ENCODE measurements at regions not wholly inside any gene's neighbourhood (a gene's known extent, or its start where the extent isn't known, plus 50 kb on each side); places are given as distances from the start of the nearest gene placed in this dataset.
A peak's percentile ranks its signal among the peaks of the same experiment; 100 is the strongest.
"Not testable (repeated sequence)": the region's sequence is repeated elsewhere in the genome, so short reads cannot be mapped to it uniquely, and the experiment has no call there.

DNA sequence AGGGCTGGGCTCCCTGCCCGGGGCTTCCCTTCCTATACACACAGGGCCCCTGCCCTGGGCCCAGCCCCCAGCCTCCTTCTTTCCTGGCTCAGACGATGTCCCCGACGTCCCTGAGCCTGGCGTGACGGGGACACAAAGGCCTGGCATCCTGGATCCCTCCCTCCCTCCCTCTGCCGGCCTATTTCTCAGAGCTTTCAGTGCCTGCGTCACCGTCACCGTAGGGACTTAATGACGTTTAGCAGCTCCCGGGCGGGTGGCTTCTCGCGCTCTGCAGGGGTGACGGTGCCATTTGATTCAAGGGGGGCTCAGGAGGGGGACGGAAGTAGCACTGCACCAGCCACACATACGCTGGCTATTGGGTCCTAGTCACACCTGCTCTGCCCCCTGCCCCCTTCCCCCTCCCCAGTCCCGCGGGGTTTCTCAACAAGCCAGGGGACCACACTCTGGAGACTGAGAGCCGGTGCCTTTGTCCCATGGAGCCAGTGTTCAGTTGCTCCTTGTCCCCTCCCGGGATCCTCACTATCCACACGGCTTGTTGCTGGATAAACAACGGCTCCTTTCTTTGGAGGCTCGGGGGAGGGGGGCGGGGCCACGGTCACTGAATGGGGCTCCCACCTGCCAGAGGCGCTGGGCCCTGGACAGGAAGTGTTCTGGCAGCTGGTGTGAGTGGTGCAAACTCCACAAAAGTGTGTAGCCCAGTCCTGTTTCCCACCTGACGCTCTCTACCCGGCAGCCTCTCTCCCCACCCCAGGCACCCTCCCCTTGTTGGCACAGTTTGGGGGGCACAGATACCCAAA lies 4366.7 kb upstream of the TPTE start:
- H3K27me3 ChIP-seq (ENCODE audit: control insufficient read depth in 2 of 2, insufficient read depth in 2 of 2, low read length in 2 of 2); H3K36me3 ChIP-seq (ENCODE audit: control insufficient read depth in 2 of 3, insufficient read depth in 3 of 3, low read length in 3 of 3); H3K27me3 Mint-ChIP-seq; intact Hi-C loops (cut with micrococcal nuclease); H3K9me3 ChIP-seq (ENCODE audit: control insufficient read depth in 2 of 3, low read length in 3 of 3); H3K27ac Mint-ChIP-seq; H3K4me1 Mint-ChIP-seq; H3K27ac ChIP-seq (ENCODE audit: low read depth, low read length); CTCF ChIA-PET; DNase-seq; POLR2A ChIA-PET; H3K4me3 Mint-ChIP-seq; H3K36me3 Mint-ChIP-seq; H3K4me3 ChIP-seq (ENCODE audit: low read length); H3K4me1 ChIP-seq (ENCODE audit: control insufficient read depth in 2 of 2, insufficient read depth in 2 of 2, low read length in 2 of 2); H3K9me3 Mint-ChIP-seq: not testable (repeated sequence)
- peak; percentile 92 for ATAC-seq

DNA sequence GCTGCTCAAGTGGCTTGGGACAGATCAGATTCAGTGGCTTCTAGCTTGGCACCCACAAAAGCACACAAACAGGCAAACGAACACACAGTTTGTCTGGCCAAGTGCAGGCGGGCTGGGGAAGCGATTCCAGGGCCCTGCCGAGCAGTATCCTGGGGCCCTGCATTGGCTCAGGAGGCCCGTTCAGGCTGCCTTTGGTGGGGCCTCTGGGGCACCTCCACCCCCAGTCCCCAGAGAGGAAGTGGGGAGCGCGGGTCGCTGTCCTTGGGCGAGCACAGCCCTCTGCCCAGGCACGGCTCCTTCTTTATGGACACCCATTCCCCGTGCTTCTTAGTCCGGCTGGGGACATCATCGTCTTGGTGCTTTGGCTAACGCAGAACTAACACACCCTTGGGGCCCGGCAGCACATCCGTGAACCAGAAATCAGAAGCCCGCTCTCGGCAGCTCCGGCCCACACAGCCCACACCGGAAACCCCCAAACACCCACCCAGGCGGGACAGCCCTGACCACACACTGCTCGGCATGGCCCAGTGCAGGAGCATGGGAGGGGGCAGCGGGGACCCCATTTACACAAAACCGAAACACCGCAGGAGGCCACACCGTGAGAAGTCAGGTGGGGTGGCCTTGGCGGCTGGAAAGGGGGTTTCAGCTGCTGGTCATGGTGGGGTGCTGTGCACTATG lies 4364.5 kb upstream of the TPTE start:
- H3K36me3 Mint-ChIP-seq; H3K27ac Mint-ChIP-seq; ATAC-seq; H3K4me1 ChIP-seq (ENCODE audit: control insufficient read depth in 2 of 2, insufficient read depth in 2 of 2, low read length in 2 of 2); H3K4me3 Mint-ChIP-seq; CTCF ChIA-PET; H3K27me3 Mint-ChIP-seq; intact Hi-C loops (cut with micrococcal nuclease); POLR2A ChIA-PET; H3K27me3 ChIP-seq (ENCODE audit: control insufficient read depth in 2 of 2, insufficient read depth in 2 of 2, low read length in 2 of 2); H3K4me3 ChIP-seq (ENCODE audit: low read length); H3K27ac ChIP-seq (ENCODE audit: low read depth, low read length); H3K4me1 Mint-ChIP-seq; H3K9me3 Mint-ChIP-seq; H3K9me3 ChIP-seq (ENCODE audit: control insufficient read depth in 2 of 3, low read length in 3 of 3); H3K36me3 ChIP-seq (ENCODE audit: control insufficient read depth in 2 of 3, insufficient read depth in 3 of 3, low read length in 3 of 3); DNase-seq: not testable (repeated sequence)

GRCh38 chr21:6157515-6157914 lies 4363.9 kb upstream of the TPTE start:
- H3K27ac ChIP-seq (ENCODE audit: low read depth, low read length); H3K27me3 ChIP-seq (ENCODE audit: control insufficient read depth in 2 of 2, insufficient read depth in 2 of 2, low read length in 2 of 2); H3K9me3 Mint-ChIP-seq; H3K4me3 ChIP-seq (ENCODE audit: low read length); H3K9me3 ChIP-seq (ENCODE audit: control insufficient read depth in 2 of 3, low read length in 3 of 3); DNase-seq; POLR2A ChIA-PET; H3K4me1 ChIP-seq (ENCODE audit: control insufficient read depth in 2 of 2, insufficient read depth in 2 of 2, low read length in 2 of 2); H3K4me1 Mint-ChIP-seq; ATAC-seq; intact Hi-C loops (cut with micrococcal nuclease); CTCF ChIA-PET; H3K4me3 Mint-ChIP-seq; H3K27me3 Mint-ChIP-seq; H3K36me3 ChIP-seq (ENCODE audit: control insufficient read depth in 2 of 3, insufficient read depth in 3 of 3, low read length in 3 of 3); H3K36me3 Mint-ChIP-seq; H3K27ac Mint-ChIP-seq: not testable (repeated sequence)

GRCh38 chr21:6158171-6158570 lies 4363.2 kb upstream of the TPTE start:
- ATAC-seq; intact Hi-C loops (cut with micrococcal nuclease); H3K9me3 Mint-ChIP-seq; POLR2A ChIA-PET; H3K4me1 ChIP-seq (ENCODE audit: control insufficient read depth in 2 of 2, insufficient read depth in 2 of 2, low read length in 2 of 2); H3K27ac Mint-ChIP-seq; H3K27ac ChIP-seq (ENCODE audit: low read depth, low read length); H3K27me3 Mint-ChIP-seq; CTCF ChIA-PET; H3K36me3 ChIP-seq (ENCODE audit: control insufficient read depth in 2 of 3, insufficient read depth in 3 of 3, low read length in 3 of 3); H3K36me3 Mint-ChIP-seq; H3K27me3 ChIP-seq (ENCODE audit: control insufficient read depth in 2 of 2, insufficient read depth in 2 of 2, low read length in 2 of 2); DNase-seq; H3K4me1 Mint-ChIP-seq; H3K4me3 ChIP-seq (ENCODE audit: low read length); H3K4me3 Mint-ChIP-seq; H3K9me3 ChIP-seq (ENCODE audit: control insufficient read depth in 2 of 3, low read length in 3 of 3): not testable (repeated sequence)

Data from naive thymus-derived CD4-positive, alpha-beta T cell (primary cell).